Keratinocyte (primary cell): ENCODE measurements at regions not wholly inside any gene's neighbourhood (a gene's known extent, or its start where the extent isn't known, plus 50 kb on each side); places are given as distances from the start of the nearest gene placed in this dataset.

Experiments
- DNase-seq: peaks from one replicate; pipeline ENCODE4 v3.0.0-alpha.2; 2011; ENCODE audit warnings: low read depth, missing footprints, low spot score
- FAIRE-seq: peaks from 2 replicates; lab custom pipeline; 2011; peaks lifted over from hg19 to GRCh38; lab: Jason Lieb, UNC
- H2AFZ ChIP-seq: 2 replicates; pipeline ENCODE4 v1.6.0; 2012; ENCODE audit warnings: low read length, control low read depth, inconsistent platforms; ENCODE audit not compliant: control insufficient read depth
- H3K27ac ChIP-seq: 2 replicates; pipeline ENCODE4 v1.5.1; 2011; ENCODE audit warnings: low read length; ENCODE audit not compliant: control insufficient read depth, insufficient read depth
- H3K27me3 ChIP-seq: 3 replicates; pipeline ENCODE4 v1.6.0; 2011; ENCODE audit warnings: low read length; ENCODE audit not compliant: control insufficient read depth, insufficient read depth; ENCODE audit errors: extremely low read depth
- H3K36me3 ChIP-seq, 2 experiments: 2 replicates in 1 of 2; 3 replicates in 1 of 2; pipeline ENCODE4 v1.5.1; 2011; ENCODE audit warnings: low read length in 2 of 2, mild to moderate bottlenecking in 1 of 2; ENCODE audit not compliant: control insufficient read depth in 2 of 2, insufficient read depth in 2 of 2; ENCODE audit errors: extremely low read depth in 1 of 2
- H3K4me1 ChIP-seq: 3 replicates; pipeline ENCODE4 v1.5.1; 2011; ENCODE audit warnings: low read length; ENCODE audit not compliant: control insufficient read depth, insufficient read depth; ENCODE audit errors: extremely low read depth
- H3K4me2 ChIP-seq: 3 replicates; pipeline ENCODE4 v1.6.0; 2011; ENCODE audit warnings: low read depth, low read length; ENCODE audit not compliant: control insufficient read depth, insufficient read depth; ENCODE audit errors: extremely low read depth
- H3K4me3 ChIP-seq, 3 experiments: fragments of 200-600 bp in 1 of 3; sonication (generic) in 1 of 3; 2 replicates in 2 of 3; 3 replicates in 1 of 3; pipeline ENCODE4 v1.5.1; 2011 to 2016; ENCODE audit warnings: low read length in 3 of 3, mild to moderate bottlenecking in 3 of 3, control low read depth in 2 of 3, inconsistent platforms in 1 of 3, low read depth in 1 of 3, mixed read lengths in 1 of 3, mixed run types in 1 of 3, moderate library complexity in 1 of 3; ENCODE audit not compliant: control insufficient read depth in 2 of 3, insufficient read depth in 2 of 3; ENCODE audit errors: extremely low read depth in 1 of 3
- H3K79me2 ChIP-seq: 2 replicates; pipeline ENCODE4 v1.6.0; 2012; ENCODE audit warnings: low read length; ENCODE audit not compliant: control insufficient read depth, insufficient read depth
- H3K9ac ChIP-seq: 3 replicates; pipeline ENCODE4 v1.6.0; 2011; ENCODE audit warnings: low read length; ENCODE audit not compliant: control insufficient read depth, insufficient read depth; ENCODE audit errors: extremely low read depth
- H3K9me1 ChIP-seq: 3 replicates; pipeline ENCODE4 v1.6.0; 2011; ENCODE audit warnings: low read length; ENCODE audit not compliant: control insufficient read depth, insufficient read depth; ENCODE audit errors: extremely low read depth
- H3K9me3 ChIP-seq: 2 replicates; pipeline ENCODE4 v1.5.1; 2012; ENCODE audit warnings: low read depth, low read length; ENCODE audit not compliant: control insufficient read depth
- H4K20me1 ChIP-seq: 3 replicates; pipeline ENCODE4 v1.6.0; 2011; ENCODE audit warnings: low read length; ENCODE audit not compliant: control insufficient read depth, insufficient read depth; ENCODE audit errors: extremely low read depth
- CTCF ChIP-seq, 3 experiments: IDR thresholded peaks in 1 of 3; conservative IDR thresholded peaks in 1 of 3; optimal IDR thresholded peaks in 1 of 3; 2 replicates in 2 of 3; 3 replicates in 1 of 3; pipeline versions ENCODE3 to v1.5.1; 2011; ENCODE audit warnings: low read length in 3 of 3, mild to moderate bottlenecking in 3 of 3, moderate library complexity in 2 of 3, control low read depth in 1 of 3, inconsistent platforms in 1 of 3; ENCODE audit not compliant: insufficient read depth in 2 of 3; ENCODE audit errors: extremely low read depth in 1 of 3
- EZH2 ChIP-seq: IDR thresholded peaks from one replicate; pipeline ENCODE4 v1.6.1; 2012; ENCODE audit warnings: inconsistent platforms, mild to moderate bottlenecking, low read length, moderate library complexity
- dilution Hi-C: fragments of 300-500 bp; cut with MboI; formaldehyde crosslinking; loops from one replicate; pipeline ENCODE4 v1.7.0; 2020; ENCODE audit warnings: low sequenced_read_pairs; ENCODE audit not compliant: extremely low pct_ligation_motif_present

- no peak overlapping the region for H3K27ac ChIP-seq
- TF ChIP-seq EZH2 (no peak), CTCF (optimal IDR thresholded peaks at IDR 0.05 in 1 of 3, IDR thresholded peaks at IDR 0.05 in 1 of 3, conservative IDR thresholded peaks at IDR 0.05 in 1 of 3; ENCODE audit: extremely low read depth in 1 of 3, insufficient read depth in 2 of 3, low read length in 3 of 3) (no peak)
- H3K79me2 ChIP-seq: no peaks in the 10 kb centered on the region
- no peak overlapping the region for H3K9ac ChIP-seq
- FAIRE-seq (no peak), DNase-seq (no peak)
- H3K36me3 ChIP-seq: no peaks in the 10 kb centered on the region
- peaks cover 7% of the 10 kb centered on the region for H3K27me3 ChIP-seq
- H3K4me2 ChIP-seq: no peak overlapping the region
- H2AFZ ChIP-seq: no peak overlapping the region
- H3K9me1 ChIP-seq: no peaks in the 10 kb centered on the region
- no peaks in the 10 kb centered on the region for H3K4me1 ChIP-seq
- no peak overlapping the region for H3K4me3 ChIP-seq
- no peaks in the 10 kb centered on the region for H4K20me1 ChIP-seq
- dilution Hi-C loops: no loop called here
- no peaks in the 10 kb centered on the region for H3K9me3 ChIP-seq
Measured at GRCh38 chr7:35533902-35534301, 161.0 kb downstream of the HERPUD2 start.

GRCh38 chr7:35530124-35531109 is 164.5 kb downstream of the HERPUD2 start:
- H3K4me1 ChIP-seq: no peaks in the 10 kb centered on the region
- no peaks in the 10 kb centered on the region for H3K9me3 ChIP-seq
- H3K9me1 ChIP-seq: no peaks in the 10 kb centered on the region
- dilution Hi-C loops: no loop called here
- DNase-seq: no peak
- no peak overlapping the region for H3K4me2 ChIP-seq
- H2AFZ ChIP-seq: no peak overlapping the region
- TF ChIP-seq CTCF (optimal IDR thresholded peaks at IDR 0.05 in 1 of 3, IDR thresholded peaks at IDR 0.05 in 1 of 3, conservative IDR thresholded peaks at IDR 0.05 in 1 of 3; ENCODE audit: extremely low read depth in 1 of 3, insufficient read depth in 2 of 3, low read length in 3 of 3) (no peak), EZH2 (no peak)
- H3K9ac ChIP-seq: no peak overlapping the region
- no peaks in the 10 kb centered on the region for H3K36me3 ChIP-seq
- H4K20me1 ChIP-seq: no peaks in the 10 kb centered on the region
- H3K79me2 ChIP-seq: no peaks in the 10 kb centered on the region
- H3K4me3 ChIP-seq: no peak overlapping the region
- no peak overlapping the region for H3K27ac ChIP-seq
- H3K27me3 ChIP-seq: no peaks in the 10 kb centered on the region
- FAIRE-seq: no peak
